Jurkat, Clone E6-1 (cell line): ENCODE measurements at regions not wholly inside any gene's neighbourhood (a gene's known extent, or its start where the extent isn't known, plus 50 kb on each side); places are given as distances from the start of the nearest gene placed in this dataset.

Experiments used
- DNase-seq: peaks from one replicate; pipeline ENCODE4 v3.0.0-alpha.2; 2011; ENCODE audit warnings: low read depth, low spot score
- H3K4me3 ChIP-seq: 2 replicates; pipeline ENCODE4 v1.5.1; 2011; ENCODE audit warnings: mild to moderate bottlenecking, low read length, control low read depth, moderate library complexity

GRCh38 chr5:2129568-2130272 is 247.0 kb upstream of the IRX4 start:
- H3K4me3 ChIP-seq, result no peak overlapping the region
- no peak for DNase-seq

- DNase-seq, result no peak
Measured at GRCh38 chr5:2128686-2129355, 246.1 kb upstream of the IRX4 start.

GRCh38 chr5:2126512-2126911 is 243.8 kb upstream of the IRX4 start:
- H3K4me3 ChIP-seq, result no peak overlapping the region

More at GRCh38 chr5:2128686-2129355, 246.1 kb upstream of the IRX4 start:
- no peak overlapping the region for H3K4me3 ChIP-seq

GRCh38 chr5:2125901-2126265 is 243.2 kb upstream of the IRX4 start:
- no peak overlapping the region for H3K4me3 ChIP-seq
- no peak for DNase-seq

More at GRCh38 chr5:2126512-2126911, 243.8 kb upstream of the IRX4 start:
- DNase-seq, result no peak

- no peak overlapping the region for H3K4me3 ChIP-seq
- DNase-seq, result no peak
Measured at GRCh38 chr5:2125171-2125900, 242.6 kb upstream of the IRX4 start.

GRCh38 chr5:2124434-2125170 is 241.9 kb upstream of the IRX4 start:
- no peak overlapping the region for H3K4me3 ChIP-seq
- DNase-seq, result no peak

GRCh38 chr5:2123874-2124273 is 241.1 kb upstream of the IRX4 start:
- no peak overlapping the region for H3K4me3 ChIP-seq
- no peak for DNase-seq

GRCh38 chr5:2120361-2120760 is 237.6 kb upstream of the IRX4 start:
- H3K4me3 ChIP-seq, result no peak overlapping the region
- no peak for DNase-seq

GRCh38 chr5:2119573-2119972 is 236.8 kb upstream of the IRX4 start:
- no peak overlapping the region for H3K4me3 ChIP-seq
- DNase-seq, result no peak

- no peak overlapping the region for H3K4me3 ChIP-seq
- DNase-seq, result no peak
Measured at GRCh38 chr5:2113348-2114131, 230.8 kb upstream of the IRX4 start.

- DNase-seq, result no peak
- no peak overlapping the region for H3K4me3 ChIP-seq
Measured at GRCh38 chr5:2112173-2113025, 229.7 kb upstream of the IRX4 start.

GRCh38 chr5:2111569-2112105 is 228.9 kb upstream of the IRX4 start:
- DNase-seq, result no peak
- no peak overlapping the region for H3K4me3 ChIP-seq

- H3K4me3 ChIP-seq, result no peak overlapping the region
- no peak for DNase-seq
Measured at GRCh38 chr5:2110934-2111462, 228.3 kb upstream of the IRX4 start.

- DNase-seq, result peak; percentile 4
- H3K4me3 ChIP-seq, result no peak overlapping the region
Measured at GRCh38 chr5:2110137-2110933, 227.6 kb upstream of the IRX4 start.

- no peak for DNase-seq
- H3K4me3 ChIP-seq, result no peak overlapping the region
Measured at GRCh38 chr5:2109566-2109965, 226.8 kb upstream of the IRX4 start.

GRCh38 chr5:2106721-2107120 is 224.0 kb upstream of the IRX4 start:
- no peak for DNase-seq
- H3K4me3 ChIP-seq, result no peak overlapping the region

GRCh38 chr5:2105141-2105540 is 222.4 kb upstream of the IRX4 start:
- peak; percentile 71 for DNase-seq
- H3K4me3 ChIP-seq, result peak overlapping the region; percentile 15
